ENCODE measurements at regions not wholly inside any gene's neighbourhood (a gene's known extent, or its start where the extent isn't known, plus 50 kb on each side); places are given as distances from the start of the nearest gene placed in this dataset.

- Histone ChIP-seq H3K27me3 (replicated peaks) (no peaks in the 10 kb centered on the region), H3K27ac (no peak overlapping the region), H3K36me3 (replicated peaks) (peaks cover 12% of the 10 kb centered on the region), H3K4me3 (ENCODE audit: low read depth, low read length) (no peak overlapping the region)
- no peak for DNase-seq
- in situ Hi-C loops (cut with HindIII; ENCODE audit: low pct_ligation_motif_present, low sequenced_read_pairs) = no loop called here
- TF ChIP-seq CTCF (IDR thresholded peaks at IDR 0.05; ENCODE audit: low read depth, low read length, missing control alignments) = no peak
Measured at GRCh38 chr14:71702786-71703185, 229.4 kb upstream of the RGS6 start.

DNA sequence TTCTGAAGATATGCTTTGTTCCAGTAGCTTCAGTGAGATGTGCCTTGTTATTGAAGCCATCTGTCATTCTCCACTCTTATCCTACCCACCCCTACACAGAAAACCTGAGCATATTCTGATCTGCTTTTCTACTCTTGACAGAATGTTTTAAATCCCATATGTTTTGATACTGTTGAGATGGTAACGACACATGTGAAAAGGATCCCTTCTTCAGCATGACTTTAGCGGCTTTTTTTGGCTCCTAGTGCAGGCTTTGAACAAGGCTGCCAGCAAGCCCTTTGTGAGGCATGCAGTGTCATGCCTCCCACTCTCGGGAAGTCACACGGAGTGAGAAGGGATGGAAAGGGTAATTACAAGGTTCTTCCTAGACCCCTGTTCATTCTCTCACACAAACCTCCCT lies 228.8 kb upstream of the RGS6 start:
- Histone ChIP-seq H3K36me3 (replicated peaks) (peaks cover 12% of the 10 kb centered on the region), H3K27me3 (replicated peaks) (no peaks in the 10 kb centered on the region), H3K4me3 (ENCODE audit: low read depth, low read length) (no peak overlapping the region), H3K27ac (no peak overlapping the region)
- no peak for DNase-seq
- TF ChIP-seq CTCF (IDR thresholded peaks at IDR 0.05; ENCODE audit: low read depth, low read length, missing control alignments) = no peak
- in situ Hi-C loops (cut with HindIII; ENCODE audit: low pct_ligation_motif_present, low sequenced_read_pairs) = no loop called here

- no peak overlapping the region for H3K27ac ChIP-seq
- no peak overlapping the region for H3K4me3 ChIP-seq (ENCODE audit: low read depth, low read length)
- in situ Hi-C loops (cut with HindIII; ENCODE audit: low pct_ligation_motif_present, low sequenced_read_pairs) = no loop called here
- H3K27me3 ChIP-seq (replicated peaks) = no peaks in the 10 kb centered on the region
- TF ChIP-seq CTCF (IDR thresholded peaks at IDR 0.05; ENCODE audit: low read depth, low read length, missing control alignments) = no peak
- peaks cover 10% of the 10 kb centered on the region for H3K36me3 ChIP-seq (replicated peaks)
- DNase-seq = no peak
Measured at GRCh38 chr14:71704210-71704609, 228.0 kb upstream of the RGS6 start.

DNA sequence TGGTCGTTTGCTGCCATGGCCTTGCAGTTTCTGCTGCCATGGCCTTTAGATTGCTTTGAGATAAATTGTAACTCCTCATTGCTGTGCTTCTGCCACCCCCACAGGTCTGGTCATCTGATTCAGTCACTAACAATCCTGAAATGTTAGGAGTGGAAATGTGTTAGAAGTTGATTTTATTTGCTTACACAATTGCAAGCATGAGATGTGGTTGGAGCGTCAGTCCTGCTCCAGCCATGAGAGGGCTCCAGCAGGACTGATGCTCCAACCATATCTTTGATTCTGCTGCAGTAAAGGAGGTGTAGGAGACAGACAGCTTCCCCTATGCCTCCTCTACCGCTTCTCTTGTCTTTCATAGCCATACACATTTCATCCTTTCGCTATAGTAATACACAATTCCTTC lies 226.8 kb upstream of the RGS6 start:
- no peak overlapping the region for H3K27ac ChIP-seq
- no peaks in the 10 kb centered on the region for H3K27me3 ChIP-seq (replicated peaks)
- no peak for TF ChIP-seq CTCF (IDR thresholded peaks at IDR 0.05; ENCODE audit: low read depth, low read length, missing control alignments)
- peaks cover 11% of the 10 kb centered on the region for H3K36me3 ChIP-seq (replicated peaks)
- no peak for DNase-seq
- no peak overlapping the region for H3K4me3 ChIP-seq (ENCODE audit: low read depth, low read length)
- in situ Hi-C loops (cut with HindIII; ENCODE audit: low pct_ligation_motif_present, low sequenced_read_pairs) = no loop called here

DNA sequence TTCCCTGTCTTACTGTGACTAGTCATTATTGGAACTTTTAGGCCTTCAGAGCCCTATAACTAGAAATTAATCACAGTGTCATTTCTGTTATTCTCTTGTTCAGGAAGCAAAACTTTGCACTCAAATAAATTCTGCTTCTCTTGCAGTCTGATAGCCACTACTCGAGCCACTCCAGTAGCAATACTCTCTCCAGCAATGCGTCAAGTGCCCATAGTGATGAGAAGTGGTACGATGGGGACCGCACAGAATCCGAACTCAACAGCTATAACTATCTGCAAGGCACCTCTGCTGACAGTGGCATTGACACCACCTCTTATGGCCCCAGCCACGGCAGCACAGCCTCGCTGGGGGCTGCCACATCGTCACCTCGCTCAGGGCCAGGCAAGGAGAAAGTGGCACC lies 223.2 kb upstream of the RGS6 start:
- no peaks in the 10 kb centered on the region for H3K27me3 ChIP-seq (replicated peaks)
- peaks cover 11% of the 10 kb centered on the region for H3K36me3 ChIP-seq (replicated peaks)
- H3K27ac ChIP-seq = no peak overlapping the region
- TF ChIP-seq CTCF (IDR thresholded peaks at IDR 0.05; ENCODE audit: low read depth, low read length, missing control alignments) = no peak
- no peak for DNase-seq
- in situ Hi-C loops (cut with HindIII; ENCODE audit: low pct_ligation_motif_present, low sequenced_read_pairs) = no loop called here
- H3K4me3 ChIP-seq (ENCODE audit: low read depth, low read length) = no peak overlapping the region

- Histone ChIP-seq H3K36me3 (replicated peaks) (peaks cover 6% of the 10 kb centered on the region), H3K27me3 (replicated peaks) (no peaks in the 10 kb centered on the region), H3K27ac (no peak overlapping the region), H3K4me3 (ENCODE audit: low read depth, low read length) (no peak overlapping the region)
- DNase-seq = no peak
- in situ Hi-C loops (cut with HindIII; ENCODE audit: low pct_ligation_motif_present, low sequenced_read_pairs) = no loop called here
- TF ChIP-seq CTCF (IDR thresholded peaks at IDR 0.05; ENCODE audit: low read depth, low read length, missing control alignments) = no peak
Measured at GRCh38 chr14:71709987-71710386, 222.2 kb upstream of the RGS6 start.

Measured in brain microvascular endothelial cell (primary cell).